Islet precursor cell (in vitro differentiated cells): ENCODE measurements at regions not wholly inside any gene's neighbourhood (a gene's known extent, or its start where the extent isn't known, plus 50 kb on each side); places are given as distances from the start of the nearest gene placed in this dataset.

ENCODE experiments used
- DNase-seq: peaks from one replicate; pipeline ENCODE4 v3.0.0-alpha.2; 2018

DNA sequence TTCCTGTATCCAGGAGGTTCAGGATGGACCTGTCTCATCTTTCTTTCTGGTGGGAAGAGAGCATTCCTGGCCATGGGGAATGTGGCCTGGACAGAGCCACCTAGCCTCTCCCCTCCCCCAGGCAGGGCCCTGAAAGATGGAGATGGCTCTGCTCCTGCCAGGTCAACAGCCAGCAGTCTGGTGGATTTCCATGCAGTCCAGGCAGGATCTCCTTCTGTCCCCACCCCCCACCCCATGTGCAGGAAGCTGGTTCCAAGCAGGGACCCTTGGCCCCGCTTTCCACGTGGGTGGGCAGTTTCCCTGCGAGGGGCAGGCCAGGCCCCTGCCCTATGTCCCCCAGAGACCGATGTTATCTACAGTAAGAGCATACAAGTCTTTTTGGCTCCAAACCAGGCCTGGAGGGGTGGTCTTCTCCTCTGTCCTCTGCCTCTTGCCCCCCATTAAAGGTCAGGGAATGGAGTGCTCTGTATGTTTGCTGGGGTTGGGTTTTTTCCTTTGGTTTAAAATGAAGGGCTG is 240.5 kb downstream of the SEC14L1 start:
- peak; percentile 82 for DNase-seq

DNA sequence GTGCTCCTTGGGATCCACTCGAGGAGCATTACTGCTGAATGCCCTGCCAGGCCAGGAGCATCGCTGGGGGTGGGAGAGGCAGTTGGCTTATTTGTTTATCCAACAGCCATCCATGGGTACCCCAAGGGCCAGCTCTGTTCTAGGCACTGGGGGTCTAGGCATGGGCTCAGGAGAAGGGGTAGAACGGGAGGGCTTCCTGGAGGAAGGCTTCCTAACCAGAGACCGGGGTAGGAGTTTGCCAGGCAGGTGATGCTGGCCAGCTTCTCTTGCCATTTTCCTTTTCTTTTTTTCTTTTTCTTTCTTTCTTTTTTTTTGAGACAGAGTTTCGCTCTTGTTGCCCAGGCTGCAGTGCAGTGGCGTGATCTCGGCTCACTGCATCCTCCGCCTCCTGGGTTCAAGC is 241.0 kb downstream of the SEC14L1 start:
- DNase-seq: no peak

DNA sequence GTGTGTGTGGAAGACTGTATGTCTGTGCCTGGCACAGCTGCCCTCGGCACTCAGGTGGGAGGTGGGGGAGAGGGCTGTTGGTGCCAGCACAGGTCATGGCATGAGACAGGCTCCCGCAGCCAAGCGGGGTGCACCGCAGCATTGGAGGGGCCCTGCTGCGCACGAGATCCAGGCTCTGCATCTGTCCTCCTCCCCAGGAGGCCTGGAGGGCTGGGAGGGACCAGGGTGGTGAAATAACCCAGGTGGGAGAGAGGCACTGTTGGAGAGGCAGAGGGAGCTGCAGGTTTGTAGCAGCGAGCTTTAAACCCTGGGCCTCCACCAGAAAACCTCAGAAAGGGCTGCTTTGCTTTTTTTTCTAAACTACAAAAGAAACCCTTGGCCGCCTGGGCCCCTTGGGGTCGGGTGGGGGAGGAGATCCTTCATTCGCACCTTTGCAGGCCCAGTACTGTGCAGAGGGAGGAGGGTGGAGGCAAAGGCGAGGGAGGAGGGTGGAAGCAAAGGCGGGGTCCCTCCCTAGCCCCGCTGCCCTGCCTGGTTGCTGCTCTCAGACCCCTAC is 241.7 kb downstream of the SEC14L1 start:
- no peak for DNase-seq

DNA sequence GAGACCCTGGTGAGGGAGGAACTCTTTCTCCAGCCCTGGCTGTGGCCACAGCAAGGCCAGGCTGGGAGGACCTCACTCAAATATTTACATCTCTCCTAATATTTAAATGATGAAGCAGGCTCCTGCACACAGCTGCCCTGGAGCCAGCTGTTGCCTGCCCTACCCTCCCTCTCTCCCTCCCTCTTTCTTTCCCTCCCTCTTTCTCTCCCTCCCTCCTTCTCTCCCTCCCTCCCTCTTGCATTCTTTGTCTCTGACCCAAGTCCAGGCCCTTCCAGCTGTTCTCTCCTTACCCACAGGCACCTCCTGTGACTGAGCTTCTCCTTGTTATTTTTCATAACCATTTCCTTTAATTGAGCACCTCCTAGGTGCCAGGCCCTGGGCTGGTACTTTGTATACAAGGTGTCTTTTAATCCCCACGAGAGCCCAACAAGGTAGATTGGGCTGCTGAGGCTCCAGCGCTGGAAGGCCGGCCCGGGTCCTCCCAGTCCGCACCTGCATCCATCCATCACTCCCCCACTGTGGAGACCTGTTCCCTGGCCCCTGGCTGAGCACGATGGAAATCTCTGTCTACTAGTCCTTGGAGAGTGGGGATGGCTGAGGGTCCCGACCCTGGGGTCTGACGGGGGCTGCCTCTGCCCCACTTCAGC is 242.3 kb downstream of the SEC14L1 start:
- DNase-seq: no peak

DNA sequence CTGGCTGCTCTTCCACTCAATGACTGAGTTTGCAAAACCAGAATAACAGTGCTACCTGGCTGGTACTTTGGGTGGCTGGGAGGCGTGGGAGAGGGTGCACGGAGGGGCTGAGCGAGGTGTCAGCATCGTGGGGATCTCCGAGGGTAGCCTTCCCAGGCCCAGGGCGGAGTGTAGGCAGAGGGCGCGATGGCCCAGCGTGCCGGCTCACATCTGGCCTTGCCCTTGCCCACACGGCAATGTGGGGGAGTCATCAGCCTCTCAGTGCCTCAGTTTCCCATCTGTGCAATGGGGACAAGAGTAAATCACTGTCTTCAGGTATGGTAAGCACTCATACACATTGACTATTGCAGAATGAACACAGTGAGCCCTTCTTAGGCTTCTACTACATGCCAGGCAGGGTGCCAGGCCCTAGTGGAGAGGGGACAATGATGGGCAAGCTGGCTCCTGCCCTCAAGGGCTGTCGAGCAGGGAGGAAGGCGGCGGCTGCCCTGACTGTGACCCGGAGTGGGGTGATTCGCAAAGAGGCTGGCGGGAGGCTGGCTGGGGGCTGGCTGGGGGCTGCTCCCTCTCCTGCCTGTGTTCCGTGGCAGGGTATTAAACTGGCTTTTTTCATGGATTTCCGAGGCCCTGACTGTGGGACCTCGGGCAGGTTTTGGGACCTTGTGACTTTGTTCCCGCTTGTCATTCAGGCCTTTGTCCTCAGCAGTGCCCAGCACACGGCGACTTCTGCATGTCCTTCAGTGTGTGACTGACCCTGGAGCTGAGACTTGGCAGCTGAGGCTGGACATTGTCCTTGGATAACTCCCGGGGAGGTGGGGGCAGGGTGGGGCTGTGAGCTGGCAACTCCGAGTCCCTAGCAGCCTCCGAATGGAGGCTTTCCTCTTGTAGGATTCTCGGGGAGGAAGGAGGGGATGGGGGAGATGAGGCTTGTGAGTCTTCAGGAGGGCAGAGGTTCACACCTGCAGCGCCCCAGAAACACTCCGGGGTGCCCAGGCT is 243.1 kb downstream of the SEC14L1 start:
- no peak for DNase-seq

DNA sequence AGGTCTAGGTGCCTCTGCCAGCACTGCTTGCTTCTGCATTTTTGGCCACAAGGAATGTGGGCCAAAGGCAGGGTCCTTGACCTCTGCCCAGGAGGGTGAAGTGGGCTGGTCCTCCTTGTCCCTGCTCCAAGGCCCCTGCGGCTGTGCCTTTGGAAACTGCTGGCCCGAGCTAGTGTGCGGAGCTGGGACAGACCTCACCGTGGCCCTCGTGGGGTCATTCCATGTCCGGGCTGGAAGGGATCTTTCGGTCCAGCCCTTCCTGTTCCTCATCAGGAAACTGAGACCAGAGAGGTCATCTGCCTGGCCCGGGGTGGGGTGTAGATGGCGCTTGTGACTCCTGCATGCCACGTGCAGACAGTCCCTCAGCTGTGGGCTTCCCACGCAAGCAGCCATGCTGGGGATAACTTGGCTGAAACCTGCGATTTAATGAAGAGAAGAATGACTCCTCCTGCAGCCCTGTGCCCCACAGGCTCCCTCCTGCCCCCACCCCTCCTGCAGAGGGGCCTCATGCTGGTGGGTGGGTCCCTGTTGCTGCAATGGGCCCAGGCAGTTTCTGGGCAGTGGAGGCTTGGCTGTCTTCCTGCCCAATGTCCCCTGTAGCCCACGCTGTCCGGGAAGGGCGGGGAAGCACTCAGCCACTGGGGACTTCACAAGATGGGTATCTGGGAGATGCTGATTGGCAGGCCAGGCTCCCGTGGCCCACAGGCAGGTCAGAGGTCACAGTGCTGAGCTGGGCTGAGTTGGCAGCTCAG is 245.2 kb downstream of the SEC14L1 start:
- DNase-seq: peak; percentile 72

DNA sequence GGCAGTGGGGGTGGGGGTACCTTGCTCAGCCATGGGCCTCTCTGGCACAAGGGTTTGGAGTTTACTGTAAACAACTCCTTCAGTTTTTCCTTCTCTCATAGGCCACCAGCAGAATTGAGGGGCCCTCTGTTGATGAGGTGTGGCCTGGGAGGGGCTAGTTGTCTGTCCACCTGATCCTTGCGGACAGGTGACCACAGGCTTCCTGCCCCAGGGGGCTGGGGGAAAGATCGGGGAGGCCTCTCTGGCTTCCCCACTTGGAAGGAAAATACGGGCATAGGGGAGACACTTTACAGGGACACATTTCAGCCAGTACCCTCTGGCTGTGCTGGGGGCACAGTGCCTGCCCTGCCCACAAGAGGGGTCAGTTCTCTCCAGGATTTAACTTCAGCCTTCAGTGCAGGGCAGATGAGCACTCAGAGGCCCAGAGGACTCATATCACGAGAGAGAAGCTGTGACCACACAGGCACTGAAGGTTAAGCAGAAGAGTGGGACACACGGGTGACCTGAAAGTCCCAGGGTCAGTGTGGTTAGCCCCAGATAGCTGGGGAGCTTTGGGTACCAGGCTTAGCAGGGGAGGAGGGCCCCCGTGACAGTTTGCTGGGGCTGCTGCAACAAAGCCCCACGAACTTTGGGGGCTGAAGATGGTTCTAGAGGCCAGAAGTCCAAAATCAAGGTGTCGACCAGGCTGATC is 245.9 kb downstream of the SEC14L1 start:
- DNase-seq: no peak

DNA sequence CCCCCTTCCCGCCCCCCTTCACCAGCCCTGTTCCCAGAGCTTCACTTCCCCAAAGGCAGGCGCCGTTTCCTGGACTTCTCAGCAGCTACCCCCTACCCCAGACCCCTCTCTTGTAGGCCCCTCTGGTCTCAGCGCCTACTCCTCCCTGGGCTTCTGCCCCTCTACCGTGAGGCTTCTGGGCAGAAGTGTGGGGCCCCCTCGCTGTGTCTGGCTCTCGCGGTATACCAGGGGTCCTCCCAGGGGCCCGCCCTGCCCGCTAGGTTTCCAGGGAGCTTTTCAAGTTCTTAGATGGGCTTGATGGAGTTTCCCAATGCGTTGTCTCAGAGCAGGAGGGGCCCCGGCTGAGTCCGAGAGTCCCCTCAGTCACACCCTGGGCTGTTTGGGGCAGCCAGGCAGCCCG is 247.1 kb downstream of the SEC14L1 start:
- no peak for DNase-seq

DNA sequence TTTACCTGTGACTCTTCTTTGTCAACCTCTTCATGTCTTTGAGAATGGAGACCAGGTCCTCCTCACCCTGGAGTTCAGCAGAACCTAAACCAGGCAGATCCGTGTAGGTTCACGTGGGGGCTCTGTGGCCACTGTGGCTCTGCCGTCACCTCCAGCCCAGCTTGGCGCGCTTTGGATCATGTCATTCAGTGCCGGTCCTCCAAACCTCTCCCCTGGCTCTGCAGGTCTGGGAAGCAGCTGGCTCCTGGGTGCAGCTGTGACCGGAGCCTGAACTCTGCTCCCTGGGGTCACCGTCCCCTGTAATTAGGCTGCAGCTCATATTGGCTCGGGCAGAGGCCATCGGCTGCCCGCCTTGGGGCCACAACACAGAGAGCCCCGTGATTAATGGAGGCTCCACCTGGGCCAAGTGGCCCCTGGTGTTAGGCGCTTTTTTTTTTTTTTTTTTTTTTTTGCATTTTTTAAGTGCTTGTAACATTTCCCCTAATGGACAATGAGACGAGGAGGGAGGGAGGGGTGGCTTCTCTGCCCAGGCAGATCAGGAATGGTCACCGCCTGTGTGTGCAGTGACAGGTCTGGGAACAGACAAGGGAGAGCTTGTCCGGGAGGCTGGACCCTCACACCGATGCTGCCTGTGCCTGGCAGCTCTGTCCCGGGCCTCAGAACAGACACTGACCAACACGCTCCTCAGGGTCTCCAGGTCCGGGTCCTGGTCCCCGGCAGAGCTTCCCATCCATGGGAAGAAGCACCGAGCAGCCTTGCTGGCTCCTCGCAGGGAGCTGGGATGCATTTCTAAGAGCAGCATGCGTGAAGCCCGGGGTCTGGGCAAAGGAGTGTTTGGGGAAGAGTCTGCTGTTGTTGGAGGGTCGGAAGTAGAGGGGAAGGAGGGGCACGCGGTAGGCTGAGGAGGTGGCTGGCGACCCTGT is 247.9 kb downstream of the SEC14L1 start:
- DNase-seq: peak; percentile 94

DNA sequence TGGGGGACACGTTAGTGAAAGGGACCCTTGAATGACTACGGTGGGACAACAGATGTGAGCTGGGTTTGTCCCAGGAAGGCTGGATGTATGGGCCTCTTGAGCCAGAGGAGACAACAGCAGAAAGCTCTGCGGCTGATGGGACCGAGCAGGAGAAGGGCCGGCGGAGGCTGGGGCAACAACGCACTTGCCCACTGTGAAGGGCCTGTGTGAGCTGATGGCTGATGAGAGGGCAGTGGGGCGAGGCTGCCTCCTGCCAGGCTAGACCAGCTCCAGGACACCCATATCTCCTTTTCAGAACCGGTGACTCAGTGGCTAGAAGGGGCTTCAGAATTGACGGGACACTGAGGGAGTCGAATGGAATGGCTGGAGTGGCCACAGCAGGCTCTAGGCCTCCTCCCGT is 250.1 kb downstream of the SEC14L1 start:
- no peak for DNase-seq

DNA sequence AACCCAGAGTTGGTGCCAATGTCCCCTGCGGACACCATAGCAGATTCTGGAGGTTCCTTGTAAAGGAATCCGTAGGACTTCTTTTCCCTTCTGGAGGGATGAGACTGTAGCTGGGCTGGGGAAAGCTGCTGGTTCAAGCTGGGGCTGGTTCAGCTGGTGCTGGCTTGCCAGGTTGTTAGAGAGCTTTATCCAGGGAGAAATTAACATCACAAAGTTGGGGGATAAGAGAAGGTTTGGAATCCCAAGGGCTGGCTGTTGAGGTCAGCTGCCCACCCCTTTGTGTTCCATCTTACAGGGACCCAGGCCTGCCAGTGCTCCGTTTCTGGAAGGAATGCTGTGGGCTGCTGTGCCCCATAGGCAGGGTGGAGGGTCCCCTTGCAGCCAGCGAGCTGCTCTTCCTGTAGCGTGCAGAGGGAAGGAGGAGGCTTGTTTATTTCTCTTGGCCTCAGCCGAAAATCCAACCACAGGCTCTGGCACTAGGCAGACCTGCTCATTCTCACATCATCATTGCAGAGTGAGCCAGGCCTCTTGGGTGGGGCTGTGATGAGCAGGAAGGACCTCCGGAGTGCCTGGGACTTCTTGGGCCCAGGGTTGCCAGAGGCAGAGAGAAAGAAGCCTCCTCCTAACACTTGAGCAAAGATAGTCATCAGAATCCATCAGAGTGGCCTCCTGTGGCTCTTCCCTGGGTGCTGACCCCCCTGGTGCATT is 251.1 kb downstream of the SEC14L1 start:
- peak; percentile 95 for DNase-seq

DNA sequence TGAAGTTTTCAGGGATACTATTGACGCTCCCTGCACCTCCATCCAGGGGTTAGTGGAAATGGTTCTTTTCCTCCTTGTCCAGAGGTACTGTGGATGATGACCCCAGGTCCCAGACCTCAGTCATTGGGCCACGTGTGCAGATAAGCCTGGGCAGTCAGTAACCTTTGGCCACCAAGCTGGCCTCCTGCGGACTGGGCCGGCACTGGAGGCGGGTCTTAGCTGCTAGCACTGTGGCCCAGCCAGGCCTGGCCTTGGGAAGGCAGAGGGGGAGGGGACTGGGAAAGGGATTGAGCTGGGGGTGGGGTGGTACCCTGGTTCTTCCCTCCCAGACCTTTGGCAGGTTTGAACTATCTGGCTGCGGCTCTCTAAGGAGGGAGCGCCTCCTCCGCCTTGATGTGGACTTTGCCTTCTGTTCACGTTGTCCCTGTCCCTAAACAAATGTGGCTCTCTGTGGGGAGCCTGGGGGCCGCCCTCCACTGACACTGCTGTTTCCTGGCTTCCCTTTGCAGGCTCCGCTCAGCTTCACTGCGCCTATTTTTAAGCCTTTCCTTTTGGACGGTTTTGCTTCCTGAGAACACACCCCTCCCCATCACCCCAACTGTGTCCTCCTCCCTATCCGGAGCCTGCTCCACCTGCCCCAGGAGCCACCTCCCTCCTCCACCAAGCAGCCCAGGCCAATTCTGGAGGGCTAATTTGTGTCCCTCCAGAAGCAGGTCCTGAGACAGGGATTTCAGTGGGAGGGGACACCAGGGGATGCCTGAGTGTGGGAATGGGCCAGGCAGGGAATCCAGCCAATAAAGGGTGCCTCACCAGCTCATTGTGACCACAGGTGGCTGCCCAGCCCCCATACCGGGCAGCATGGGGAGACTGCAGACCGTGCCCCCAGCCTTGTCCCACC is 251.9 kb downstream of the SEC14L1 start:
- DNase-seq: peak; percentile 92

DNA sequence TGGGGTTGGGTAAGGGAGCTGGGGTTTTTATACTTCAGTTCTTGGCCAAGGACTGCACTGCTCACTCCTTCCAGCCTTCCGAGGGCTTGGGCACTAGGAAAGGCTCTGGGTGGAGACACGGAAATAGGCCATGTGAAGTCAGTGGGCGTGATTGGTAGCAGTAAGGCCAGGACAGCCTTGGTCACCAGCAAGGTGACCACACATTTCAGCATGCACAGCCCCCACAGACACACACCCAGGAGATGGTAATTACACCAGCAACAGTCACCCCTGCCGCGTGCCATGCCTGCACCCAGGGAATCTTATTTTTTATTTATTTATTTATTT is 252.5 kb downstream of the SEC14L1 start:
- DNase-seq: no peak

DNA sequence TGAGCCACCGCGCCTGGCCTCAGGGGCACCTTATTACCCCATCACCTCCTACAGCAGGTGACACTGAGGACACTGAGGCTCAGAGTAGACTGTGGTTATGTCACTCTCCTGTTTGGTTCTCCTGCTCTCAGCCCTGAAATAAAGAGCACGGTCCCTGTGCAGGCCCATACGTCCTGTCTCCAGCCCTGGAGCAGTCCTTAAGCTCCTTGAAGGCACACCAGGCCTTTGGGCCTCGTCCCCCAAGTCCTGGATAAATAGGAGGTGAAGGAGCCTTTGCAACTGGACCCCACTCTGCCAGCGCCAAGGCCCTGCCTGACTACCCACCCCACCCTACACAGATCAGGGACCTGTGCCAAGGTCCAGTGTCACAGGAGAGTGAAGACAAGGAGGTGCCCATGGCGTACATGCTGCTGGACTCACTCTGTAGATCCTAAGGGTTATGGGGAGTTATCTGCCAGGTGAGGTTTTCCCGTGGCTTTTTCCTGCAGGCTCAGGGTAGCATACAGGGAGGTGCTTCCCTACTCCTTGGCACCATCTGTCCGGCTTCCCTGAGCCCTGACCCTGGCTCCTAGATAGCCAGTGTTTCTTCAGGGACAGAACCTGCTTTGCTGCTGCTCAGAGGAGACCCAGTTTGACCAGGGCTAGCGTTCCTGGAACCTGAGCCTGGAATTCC is 253.2 kb downstream of the SEC14L1 start:
- DNase-seq: no peak

DNA sequence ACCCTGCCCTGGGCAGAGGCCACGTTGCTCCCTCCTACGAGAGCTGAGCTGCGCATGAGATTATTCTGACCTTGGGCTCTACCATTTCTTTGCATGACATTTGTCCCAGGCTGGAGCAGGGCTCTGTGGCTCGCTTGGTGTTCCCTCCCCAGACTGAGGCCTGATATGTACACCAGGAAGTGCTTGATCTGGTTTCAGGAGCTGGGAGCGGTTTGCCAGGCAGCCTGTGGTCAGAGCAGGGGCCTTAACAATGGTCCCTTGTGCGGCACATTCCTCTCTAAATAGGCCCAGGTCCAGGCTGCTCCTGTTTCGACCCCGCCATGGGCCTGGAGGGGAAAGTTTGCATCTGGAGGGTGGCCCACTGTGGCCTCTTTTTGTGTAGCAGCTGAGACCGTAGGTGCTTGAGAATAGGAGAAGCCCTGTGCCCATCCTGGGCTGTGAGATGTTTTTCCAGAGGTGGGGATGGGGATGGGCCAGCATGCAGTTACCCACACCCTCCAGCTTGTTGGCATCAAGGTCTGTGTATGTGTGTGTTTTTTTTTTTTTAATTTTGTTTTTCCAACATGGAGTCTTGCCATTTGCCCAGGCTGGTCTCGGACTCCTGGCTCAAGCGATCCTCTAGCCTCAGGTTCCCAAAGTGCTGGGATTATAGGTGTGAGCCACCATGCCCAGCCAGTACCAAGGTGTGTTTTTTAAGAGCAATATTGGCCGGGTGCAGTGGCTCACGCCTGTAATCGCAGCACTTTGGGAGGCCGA is 253.9 kb downstream of the SEC14L1 start:
- DNase-seq: peak; percentile 99

DNA sequence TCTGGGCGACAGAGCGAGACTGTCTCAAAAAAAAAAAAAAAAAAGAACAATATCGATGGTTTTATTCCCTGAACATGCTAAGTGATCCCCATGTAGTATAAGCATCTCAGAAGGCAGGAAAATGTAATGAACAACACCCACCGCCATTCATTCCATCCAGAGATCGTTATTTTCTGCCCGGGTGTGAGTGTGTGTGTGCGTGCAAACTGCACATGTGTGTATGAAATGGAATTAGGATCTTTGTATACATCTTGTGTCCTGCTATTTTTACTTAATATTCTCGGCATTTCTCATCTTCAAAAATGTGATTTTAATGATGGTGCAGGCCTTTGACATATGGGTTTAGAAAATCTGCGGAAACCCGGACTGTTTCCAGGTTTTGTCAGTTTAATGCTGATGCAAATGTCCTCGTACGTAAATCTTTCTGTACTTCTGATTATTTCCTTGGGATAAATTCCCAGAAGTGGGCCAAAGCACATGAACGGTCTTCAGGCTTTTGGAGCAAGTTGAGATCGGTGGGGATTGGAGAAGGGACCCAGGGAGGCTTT is 254.8 kb downstream of the SEC14L1 start:
- DNase-seq: no peak

DNA sequence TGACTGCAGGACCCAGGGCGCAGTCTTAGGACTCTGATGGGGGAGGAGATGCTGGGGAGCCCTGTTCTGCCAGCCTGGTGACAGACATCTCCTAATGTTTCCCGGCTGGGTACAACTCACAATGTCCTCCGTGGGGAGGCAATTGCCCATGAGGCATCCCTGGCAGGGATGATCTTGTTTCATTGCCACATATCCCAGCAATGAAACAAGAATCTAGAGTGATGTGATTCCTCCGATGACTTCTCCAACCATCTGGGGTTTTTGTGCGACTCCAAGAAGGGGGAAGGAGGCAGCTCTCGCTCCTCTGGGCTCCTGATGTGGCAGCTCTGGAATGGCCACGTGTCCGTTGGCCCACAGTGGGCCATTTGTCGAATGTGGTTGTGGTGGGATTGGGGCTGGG is 255.8 kb downstream of the SEC14L1 start:
- DNase-seq: no peak

DNA sequence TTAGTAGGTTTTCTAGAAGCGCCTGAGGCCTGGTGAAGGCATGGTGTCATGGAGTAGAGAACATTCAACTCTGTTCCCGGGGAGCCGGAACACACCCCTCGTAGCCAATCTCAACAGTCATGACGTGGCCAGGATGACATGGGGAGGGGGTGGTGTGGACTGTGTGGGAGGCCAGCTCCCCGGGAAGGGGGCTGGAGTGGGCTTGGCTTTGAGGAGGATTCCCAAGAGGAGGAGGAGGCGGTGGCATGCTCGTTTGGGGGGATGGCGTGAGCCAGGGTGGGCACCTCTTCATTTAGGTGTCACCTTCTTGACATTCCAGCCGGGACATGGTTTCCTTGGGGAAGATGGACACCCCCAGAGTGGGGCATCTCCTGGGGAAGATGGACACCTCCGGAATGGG is 257.5 kb downstream of the SEC14L1 start:
- no peak for DNase-seq
